ENCODE measurements at regions not wholly inside any gene's neighbourhood (a gene's known extent, or its start where the extent isn't known, plus 50 kb on each side); places are given as distances from the start of the nearest gene placed in this dataset.

- no peak for TF ChIP-seq CTCF (conservative IDR thresholded peaks at IDR 0.05 in 1 of 2, IDR thresholded peaks at IDR 0.05 in 1 of 2; ENCODE audit: extremely low read depth in 1 of 2, insufficient read depth in 1 of 2, low read depth in 1 of 2, low read length in 2 of 2)
- no peak for TF ChIP-seq EZH2 (IDR thresholded peaks at IDR 0.05; ENCODE audit: borderline replicate concordance, low read length)
These were observed 149.3 kb upstream of the ETV3 start for GRCh38 chr1:157287462-157287861.
